NCI-H146 treated with DMSO at 0.1 percent for 48 hours (cell line): ENCODE measurements at regions not wholly inside any gene's neighbourhood (a gene's known extent, or its start where the extent isn't known, plus 50 kb on each side); places are given as distances from the start of the nearest gene placed in this dataset.

Experiments used
- DNase-seq: peaks from one replicate; lab custom pipeline; 2025; ENCODE audit not compliant: unreplicated experiment; lab: John Stamatoyannopoulos, UW

GRCh38 chr1:25024615-25025350, 94.7 kb upstream of the RUNX3 start:
- DNase-seq: no peak

GRCh38 chr1:25023826-25024225, 93.8 kb upstream of the RUNX3 start:
- DNase-seq: no peak

GRCh38 chr1:25023190-25023578, 93.1 kb upstream of the RUNX3 start:
- DNase-seq: no peak

GRCh38 chr1:25022361-25023189, 92.5 kb upstream of the RUNX3 start:
- DNase-seq: no peak

GRCh38 chr1:25021591-25022215, 91.6 kb upstream of the RUNX3 start:
- no peak for DNase-seq

- no peak for DNase-seq
These were observed 90.9 kb upstream of the RUNX3 start for GRCh38 chr1:25020851-25021590.

GRCh38 chr1:25020173-25020845, 90.2 kb upstream of the RUNX3 start:
- DNase-seq: no peak

- DNase-seq: no peak
These were observed 89.5 kb upstream of the RUNX3 start for GRCh38 chr1:25019337-25020172.

GRCh38 chr1:25018943-25019336, 88.9 kb upstream of the RUNX3 start:
- DNase-seq: no peak

- DNase-seq: no peak
These were observed 88.1 kb upstream of the RUNX3 start for GRCh38 chr1:25018110-25018735.

GRCh38 chr1:25017436-25018109, 87.5 kb upstream of the RUNX3 start:
- no peak for DNase-seq

GRCh38 chr1:25012966-25013962, 83.2 kb upstream of the RUNX3 start:
- DNase-seq: no peak

GRCh38 chr1:25011943-25012638, 82.0 kb upstream of the RUNX3 start:
- peak; percentile 32 for DNase-seq

GRCh38 chr1:25011275-25011674, 81.2 kb upstream of the RUNX3 start:
- no peak for DNase-seq

GRCh38 chr1:25009671-25010262, 79.7 kb upstream of the RUNX3 start:
- no peak for DNase-seq

GRCh38 chr1:25008192-25008485, 78.1 kb upstream of the RUNX3 start:
- no peak for DNase-seq
